ENCODE measurements at regions not wholly inside any gene's neighbourhood (a gene's known extent, or its start where the extent isn't known, plus 50 kb on each side); places are given as distances from the start of the nearest gene placed in this dataset.

DNA sequence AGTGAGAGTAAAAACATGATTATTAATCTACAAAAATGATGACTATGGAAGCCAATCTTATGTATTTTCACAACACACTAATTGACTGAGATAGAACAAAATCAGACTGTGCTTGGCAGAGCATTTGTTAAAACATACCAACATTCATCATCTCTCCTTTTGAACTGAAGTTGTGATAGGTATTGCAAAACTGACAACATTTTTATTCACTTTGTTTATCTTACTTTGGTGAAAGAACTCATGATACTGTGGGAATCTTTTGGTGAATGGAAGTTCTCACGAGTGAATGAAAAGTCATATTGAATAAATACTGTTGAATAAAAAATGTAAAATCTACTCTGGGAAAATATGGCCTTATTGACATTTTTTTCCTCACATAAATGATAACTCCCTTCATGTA is 1430.2 kb upstream of the PIK3C3 start:
- TF ChIP-seq, protein P1, sequence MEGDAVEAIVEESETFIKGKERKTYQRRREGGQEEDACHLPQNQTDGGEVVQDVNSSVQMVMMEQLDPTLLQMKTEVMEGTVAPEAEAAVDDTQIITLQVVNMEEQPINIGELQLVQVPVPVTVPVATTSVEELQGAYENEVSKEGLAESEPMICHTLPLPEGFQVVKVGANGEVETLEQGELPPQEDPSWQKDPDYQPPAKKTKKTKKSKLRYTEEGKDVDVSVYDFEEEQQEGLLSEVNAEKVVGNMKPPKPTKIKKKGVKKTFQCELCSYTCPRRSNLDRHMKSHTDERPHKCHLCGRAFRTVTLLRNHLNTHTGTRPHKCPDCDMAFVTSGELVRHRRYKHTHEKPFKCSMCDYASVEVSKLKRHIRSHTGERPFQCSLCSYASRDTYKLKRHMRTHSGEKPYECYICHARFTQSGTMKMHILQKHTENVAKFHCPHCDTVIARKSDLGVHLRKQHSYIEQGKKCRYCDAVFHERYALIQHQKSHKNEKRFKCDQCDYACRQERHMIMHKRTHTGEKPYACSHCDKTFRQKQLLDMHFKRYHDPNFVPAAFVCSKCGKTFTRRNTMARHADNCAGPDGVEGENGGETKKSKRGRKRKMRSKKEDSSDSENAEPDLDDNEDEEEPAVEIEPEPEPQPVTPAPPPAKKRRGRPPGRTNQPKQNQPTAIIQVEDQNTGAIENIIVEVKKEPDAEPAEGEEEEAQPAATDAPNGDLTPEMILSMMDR (IDR thresholded peaks at IDR 0.05) = no peak
- no peak for TF ChIP-seq POLR2A (IDR thresholded peaks at IDR 0.05)

Data from testis (tissue), 2 donors.